MM.1S (cell line): ENCODE measurements at regions not wholly inside any gene's neighbourhood (a gene's known extent, or its start where the extent isn't known, plus 50 kb on each side); places are given as distances from the start of the nearest gene placed in this dataset.
A peak's percentile ranks its signal among the peaks of the same experiment; 100 is the strongest.

ENCODE experiments used
- DNase-seq: peaks from one replicate; pipeline ENCODE4 v3.0.0-alpha.2; 2015
- H2AFZ ChIP-seq: fragments of 300-600 bp; sonication (generic); 2 replicates; pipeline ENCODE4 v1.6.0; 2016; ENCODE audit warnings: antibody characterized with exemption, low read length
- H3F3A ChIP-seq: fragments of 300-600 bp; sonication (generic); 2 replicates; pipeline ENCODE4 v1.6.1; 2016; ENCODE audit warnings: mild to moderate bottlenecking, antibody characterized with exemption, low read length, moderate library complexity, mixed read lengths; ENCODE audit not compliant: insufficient read depth
- H3K27ac ChIP-seq: fragments of 300-600 bp; sonication (generic); 2 replicates; pipeline ENCODE4 v1.5.1; 2016; ENCODE audit warnings: mild to moderate bottlenecking, low read length
- H3K27me3 ChIP-seq: fragments of 300-600 bp; sonication (generic); replicated peaks from 2 replicates; pipeline ENCODE4 v1.6.0; 2016; ENCODE audit warnings: low read length; ENCODE audit not compliant: insufficient read depth
- H3K36me3 ChIP-seq: fragments of 300-600 bp; sonication (generic); replicated peaks from 2 replicates; pipeline ENCODE4 v1.6.1; 2016; ENCODE audit warnings: mild to moderate bottlenecking, low read length, mixed read lengths; ENCODE audit not compliant: insufficient read depth
- H3K4me1 ChIP-seq: fragments of 300-600 bp; sonication (generic); 2 replicates; pipeline ENCODE4 v1.6.1; 2016; ENCODE audit warnings: low read length, mixed read lengths
- H3K4me2 ChIP-seq: fragments of 300-600 bp; sonication (generic); 2 replicates; pipeline ENCODE4 v1.6.0; 2016; ENCODE audit warnings: low read depth, low read length
- H3K4me3 ChIP-seq: fragments of 300-600 bp; sonication (generic); 2 replicates; pipeline ENCODE4 v1.5.1; 2016; ENCODE audit warnings: low read length, mixed read lengths
- H3K79me2 ChIP-seq: fragments of 300-600 bp; sonication (generic); 2 replicates; pipeline ENCODE4 v1.6.1; 2016; ENCODE audit warnings: mixed run types, low read length, mixed read lengths
- H3K9ac ChIP-seq: fragments of 300-600 bp; sonication (generic); 2 replicates; pipeline ENCODE4 v1.6.1; 2016; ENCODE audit warnings: low read length, mixed read lengths
- H3K9me2 ChIP-seq: fragments of 300-600 bp; sonication (generic); replicated peaks from 2 replicates; pipeline ENCODE4 v1.6.1; 2016; ENCODE audit warnings: mild to moderate bottlenecking, low read length, mixed read lengths; ENCODE audit not compliant: insufficient read depth
- H3K9me3 ChIP-seq: fragments of 300-600 bp; sonication (generic); replicated peaks from 2 replicates; pipeline ENCODE4 v1.6.1; 2016; ENCODE audit warnings: mild to moderate bottlenecking, low read length, mixed read lengths; ENCODE audit not compliant: insufficient read depth
- H4K20me1 ChIP-seq: fragments of 300-600 bp; sonication (generic); 2 replicates; pipeline ENCODE4 v1.6.1; 2016; ENCODE audit warnings: mild to moderate bottlenecking, low read length, moderate library complexity, mixed read lengths; ENCODE audit not compliant: insufficient read depth
- CTCF ChIP-seq: fragments of 300-600 bp; sonication (generic); IDR thresholded peaks from 2 replicates; pipeline ENCODE4 v1.5.1; 2016; ENCODE audit warnings: antibody characterized with exemption, low read length, mixed read lengths
- EZH2 ChIP-seq: fragments of 300-600 bp; sonication (generic); optimal IDR thresholded peaks from 2 replicates; pipeline ENCODE3; 2017; ENCODE audit warnings: low read depth, mild to moderate bottlenecking, antibody characterized with exemption, low read length, mixed read lengths
- EZH2phosphoT487 ChIP-seq: fragments of 300-600 bp; sonication (generic); IDR thresholded peaks from 2 replicates; pipeline ENCODE4 v1.6.1; 2018; ENCODE audit warnings: antibody characterized with exemption, low read length

- Histone ChIP-seq H3K27me3 (no peaks in the 10 kb centered on the region), H3K79me2 (no peaks in the 10 kb centered on the region), H3K36me3 (no peaks in the 10 kb centered on the region), H3K9me2 (no peaks in the 10 kb centered on the region), H3K27ac (no peak overlapping the region), H3K4me2 (no peak overlapping the region), H4K20me1 (no peaks in the 10 kb centered on the region), H3K9ac (no peak overlapping the region), H3F3A (no peaks in the 10 kb centered on the region), H3K9me3 (no peaks in the 10 kb centered on the region), H3K4me3 (no peak overlapping the region), H2AFZ (no peak overlapping the region), H3K4me1 (no peaks in the 10 kb centered on the region)
- DNase-seq = no peak
- TF ChIP-seq EZH2phosphoT487 (no peak), CTCF (no peak), EZH2 (no peak)
Observed at GRCh38 chr7:49279891-49280290, 355.5 kb downstream of the CDC14C start.

- no peak for DNase-seq
- Histone ChIP-seq H3K4me1 (no peaks in the 10 kb centered on the region), H2AFZ (no peak overlapping the region), H3K4me2 (no peak overlapping the region), H4K20me1 (no peaks in the 10 kb centered on the region), H3K9me2 (no peaks in the 10 kb centered on the region), H3K4me3 (no peak overlapping the region), H3K79me2 (no peaks in the 10 kb centered on the region), H3F3A (no peaks in the 10 kb centered on the region), H3K27ac (no peak overlapping the region), H3K9me3 (no peaks in the 10 kb centered on the region), H3K36me3 (no peaks in the 10 kb centered on the region), H3K27me3 (no peaks in the 10 kb centered on the region), H3K9ac (no peak overlapping the region)
- no peak for TF ChIP-seq CTCF
- TF ChIP-seq EZH2 = no peak
- no peak for TF ChIP-seq EZH2phosphoT487
Observed at GRCh38 chr7:49287653-49288052, 363.3 kb downstream of the CDC14C start.

- no peaks in the 10 kb centered on the region for H3K9me2 ChIP-seq
- no peaks in the 10 kb centered on the region for H3K79me2 ChIP-seq
- TF ChIP-seq CTCF (no peak), EZH2phosphoT487 (no peak), EZH2 (no peak)
- no peaks in the 10 kb centered on the region for H4K20me1 ChIP-seq
- peaks cover 4% of the 10 kb centered on the region for H3K4me1 ChIP-seq
- peak overlapping the region; percentile 37; the same call in 1 of the 2 replicates for H3K27ac ChIP-seq
- no peak overlapping the region for H3K9ac ChIP-seq
- H3K36me3 ChIP-seq = no peaks in the 10 kb centered on the region
- no peak overlapping the region for H3K4me2 ChIP-seq
- peak overlapping the region; percentile 46; the same call in 1 of the 2 replicates for H2AFZ ChIP-seq
- H3F3A ChIP-seq = 0 out of 2 replicates have a peak, but pooled peaks cover 4% of the 10 kb centered on the region
- H3K27me3 ChIP-seq = no peaks in the 10 kb centered on the region
- no peaks in the 10 kb centered on the region for H3K9me3 ChIP-seq
- DNase-seq = no peak
- no peak overlapping the region for H3K4me3 ChIP-seq
Observed at GRCh38 chr7:49294611-49295010, 370.3 kb downstream of the CDC14C start.
